A549 (cell line): ENCODE measurements at regions not wholly inside any gene's neighbourhood (a gene's known extent, or its start where the extent isn't known, plus 50 kb on each side); places are given as distances from the start of the nearest gene placed in this dataset.

Source experiments
- ATAC-seq, 2 experiments: fragments of 200-7000 bp in 1 of 2; fragments of >200 bp in 1 of 2; cut with Nextera tagmentation in 1 of 2; cut with Tn5 transposase in 1 of 2; 3 replicates each; pipeline versions ENCODE4 v1.8.0 to v1.9.1; 2018 to 2020; ENCODE audit warnings: mild to moderate bottlenecking in 1 of 2, moderate library complexity in 1 of 2
- CTCF ChIA-PET: fragments of 300-600 bp; sonication (Branson Sonifier 250); formaldehyde crosslinking; extraction: SDS; loops from one replicate; lab custom pipeline; 2021; ENCODE audit warnings: antibody characterized with exemption, inconsistent platforms; lab: Yijun Ruan, JAX
- POLR2A ChIA-PET: fragments of 350-600 bp; formaldehyde crosslinking; extraction: SDS; loops from one replicate; lab custom pipeline; 2021; ENCODE audit warnings: antibody characterized with exemption, inconsistent platforms; lab: Yijun Ruan, JAX
- DNase-seq, 2 experiments: peaks; one replicate each; pipeline versions ENCODE4 v3.0.0 to v3.0.0-alpha.2; 2011 to 2016; ENCODE audit warnings: low read depth in 1 of 2, low spot score in 1 of 2
- FAIRE-seq: peaks from 2 replicates; lab custom pipeline; 2011; peaks lifted over from hg19 to GRCh38; lab: Jason Lieb, UNC
- H3K27ac ChIP-seq, 2 experiments: fragments of >200 bp; sonication (Bioruptor Twin); formaldehyde crosslinking; 3 replicates each; pipeline ENCODE4 v1.5.1; 2016 to 2017
- H3K4me1 ChIP-seq: fragments of >200 bp; sonication (Bioruptor Twin); formaldehyde crosslinking; 3 replicates; pipeline ENCODE4 v1.6.1; 2016
- H3K4me2 ChIP-seq: fragments of >200 bp; sonication (Bioruptor Twin); formaldehyde crosslinking; 3 replicates; pipeline ENCODE4 v1.6.1; 2016
- H3K4me3 ChIP-seq: fragments of >200 bp; sonication (Bioruptor Twin); formaldehyde crosslinking; 3 replicates; pipeline ENCODE4 v1.5.1; 2016
- H3K9me3 ChIP-seq: fragments of >200 bp; sonication (Bioruptor Twin); formaldehyde crosslinking; 3 replicates; pipeline ENCODE4 v1.6.1; 2016
- BCL3 ChIP-seq: fragments of >200 bp; sonication (Bioruptor Twin); formaldehyde crosslinking; IDR thresholded peaks from 3 replicates; pipeline ENCODE4 v1.6.1; 2016
- CBX2 ChIP-seq: fragments of 200-600 bp; sonication (generic); IDR thresholded peaks from 2 replicates; pipeline ENCODE4 v1.6.1; 2016; ENCODE audit warnings: low read depth, mild to moderate bottlenecking, borderline replicate concordance
- E2F6 ChIP-seq: IDR thresholded peaks from 2 replicates; pipeline ENCODE4 v1.6.1; 2012; ENCODE audit warnings: low read depth, borderline replicate concordance
- EHF ChIP-seq: fragments of 250-450 bp; sonication (Bioruptor Pico); IDR thresholded peaks from 2 replicates; pipeline ENCODE4 v1.5.0; 2020; ENCODE audit warnings: mild to moderate bottlenecking
- EP300 ChIP-seq, 2 experiments: fragments of >200 bp; sonication (Bioruptor Twin); formaldehyde crosslinking; IDR thresholded peaks; 2 replicates in 1 of 2; 3 replicates in 1 of 2; pipeline ENCODE4 v1.6.1; 2016 to 2017
- FOSB ChIP-seq: fragments of 250-450 bp; sonication (Bioruptor Pico); IDR thresholded peaks from 2 replicates; pipeline ENCODE4 v1.5.0; 2020; ENCODE audit warnings: mild to moderate bottlenecking, moderate library complexity
- FOSL2 ChIP-seq, 2 experiments: fragments of 450-650 bp in 1 of 2; fragments of >200 bp in 1 of 2; sonication (Bioruptor Twin) in 1 of 2; formaldehyde crosslinking; IDR thresholded peaks; 2 replicates each; pipeline versions ENCODE4 v1.5.0 to v1.6.1; 2016 to 2020; ENCODE audit warnings: mild to moderate bottlenecking in 1 of 2, moderate library complexity in 1 of 2
- FOXS1 ChIP-seq: fragments of 250-450 bp; sonication (Bioruptor Pico); IDR thresholded peaks from 2 replicates; pipeline ENCODE4 v1.5.0; 2020; ENCODE audit warnings: mild to moderate bottlenecking, moderate library complexity
- HMGXB4 ChIP-seq: fragments of 250-450 bp; sonication (Bioruptor Pico); IDR thresholded peaks from 2 replicates; pipeline ENCODE4 v1.5.0; 2021; ENCODE audit warnings: mild to moderate bottlenecking, moderate library complexity, borderline replicate concordance
- HOXB5 ChIP-seq: fragments of 250-450 bp; sonication (Bioruptor Pico); IDR thresholded peaks from 2 replicates; pipeline ENCODE4 v1.5.0; 2020; ENCODE audit warnings: mild to moderate bottlenecking, moderate library complexity
- JUNB ChIP-seq: fragments of >200 bp; sonication (Bioruptor Twin); formaldehyde crosslinking; IDR thresholded peaks from 2 replicates; pipeline ENCODE4 v1.6.1; 2016
- KDM1A ChIP-seq: fragments of 200-600 bp; sonication (generic); IDR thresholded peaks from 2 replicates; pipeline ENCODE4 v1.6.1; 2016; ENCODE audit warnings: low read depth, mild to moderate bottlenecking
- MAFK ChIP-seq: fragments of 450-650 bp; IDR thresholded peaks from 2 replicates; pipeline ENCODE4 v1.6.1; 2014; ENCODE audit not compliant: partially characterized antibody
- NFE2L2 ChIP-seq: fragments of 150-350 bp; conservative IDR thresholded peaks from 2 replicates; pipeline ENCODE4 v1.6.1; 2014; ENCODE audit warnings: low read length
- NR3C1 ChIP-seq: fragments of >200 bp; sonication (Bioruptor Twin); formaldehyde crosslinking; IDR thresholded peaks from 3 replicates; pipeline ENCODE4 v1.6.1; 2017
- RAD21 ChIP-seq, 2 experiments: fragments of >200 bp in 1 of 2; sonication (Bioruptor Twin) in 1 of 2; formaldehyde crosslinking in 1 of 2; IDR thresholded peaks in 1 of 2; conservative IDR thresholded peaks in 1 of 2; 2 replicates in 1 of 2; 3 replicates in 1 of 2; pipeline ENCODE4 v1.6.1; 2012 to 2018; ENCODE audit warnings: inconsistent platforms in 1 of 2
- RFX5 ChIP-seq: fragments of 450-650 bp; IDR thresholded peaks from 2 replicates; pipeline ENCODE4 v1.7.1; 2014; ENCODE audit warnings: antibody characterized with exemption, mild to moderate bottlenecking, moderate library complexity
- RNF2 ChIP-seq: fragments of 200-600 bp; sonication (generic); IDR thresholded peaks from 2 replicates; pipeline ENCODE4 v1.6.1; 2016; ENCODE audit warnings: low read depth, mild to moderate bottlenecking, antibody characterized with exemption, moderate library complexity, borderline replicate concordance
- SMC3 ChIP-seq: fragments of >200 bp; sonication (Bioruptor Twin); formaldehyde crosslinking; IDR thresholded peaks from 3 replicates; pipeline ENCODE4 v1.6.1; 2018; ENCODE audit warnings: inconsistent platforms
- SREBF2 ChIP-seq: fragments of 450-650 bp; IDR thresholded peaks from 2 replicates; pipeline ENCODE4 v1.6.1; 2014; ENCODE audit warnings: mild to moderate bottlenecking, moderate library complexity
- USF2 ChIP-seq: fragments of 450-650 bp; IDR thresholded peaks from 2 replicates; pipeline ENCODE4 v1.6.1; 2014; ENCODE audit warnings: antibody characterized with exemption
- ZC3H11A ChIP-seq: fragments of 450-650 bp; IDR thresholded peaks from 2 replicates; pipeline ENCODE4 v1.6.1; 2014; ENCODE audit warnings: antibody characterized with exemption, mild to moderate bottlenecking
- ZNF302 ChIP-seq: fragments of 250-450 bp; sonication (Bioruptor Pico); IDR thresholded peaks from 2 replicates; pipeline ENCODE4 v1.9.0; 2021; ENCODE audit warnings: inconsistent platforms, mild to moderate bottlenecking, moderate library complexity
- ZSCAN20 ChIP-seq: fragments of 250-450 bp; sonication (Bioruptor Pico); IDR thresholded peaks from 2 replicates; pipeline ENCODE4 v1.8.0; 2022; ENCODE audit warnings: mild to moderate bottlenecking, moderate library complexity
- WGBS: methylation state at CpG from one replicate; pipeline ENCODE4 v1.1.6; 2017; ENCODE audit errors: missing lambda C conversion rate; 5-methylcytosine and 5-hydroxymethylcytosine counted together

GRCh38 chr5:20286512-20286911 lies 298.5 kb upstream of the CDH18 start:
- Histone ChIP-seq H3K4me1 (peaks cover 26% of the 10 kb centered on the region), H3K4me3 (no peak overlapping the region), H3K27ac (peak overlapping the region; percentile 57 to 73; a peak in 4 of 6 replicates), H3K9me3 (no peaks in the 10 kb centered on the region), H3K4me2 (peak overlapping the region; percentile 45)
- CTCF ChIA-PET: interaction anchor here (1.8 kb wide), 1 partner anchor 49 kb away, joined by 4 read pairs; no protein-coding TSS in a partner anchor
- peak; percentile 22 to 62 for DNase-seq
- peak; percentile 96 to 97 for ATAC-seq
- POLR2A ChIA-PET: interaction anchor here (1.4 kb wide), 1 partner anchor 10 kb away, joined by 8 read pairs; no protein-coding TSS in a partner anchor
- no peak for TF ChIP-seq NR3C1
- TF ChIP-seq MAFK: peak; percentile 95
- peak; percentile 71 for TF ChIP-seq NFE2L2
- no peak for TF ChIP-seq RFX5
- TF ChIP-seq ZC3H11A: no peak
- TF ChIP-seq KDM1A: no peak
- no peak for TF ChIP-seq SMC3
- TF ChIP-seq E2F6: no peak
- TF ChIP-seq RNF2: no peak
- no peak for TF ChIP-seq SREBF2
- no peak for TF ChIP-seq ZSCAN20 (CRISPR knock-in tag)
- TF ChIP-seq USF2: peak; percentile 42; the same call in 1 of the 2 replicates
- TF ChIP-seq FOXS1 (CRISPR knock-in tag): no peak
- no peak for TF ChIP-seq HMGXB4
- TF ChIP-seq RAD21 (conservative IDR thresholded peaks at IDR 0.05 in 1 of 2, IDR thresholded peaks at IDR 0.05 in 1 of 2): no peak
- TF ChIP-seq JUNB: no peak
- TF ChIP-seq FOSB (CRISPR knock-in tag): no peak
- TF ChIP-seq FOSL2 (IDR thresholded peaks at IDR 0.05): 0 out of 2 replicates have a peak, but pooled peaks have one; percentile 18
- TF ChIP-seq FOSL2 (CRISPR knock-in tag; IDR thresholded peaks at IDR 0.05): peak; percentile 65
- no peak for TF ChIP-seq ZNF302 (CRISPR knock-in tag)
- no peak for TF ChIP-seq HOXB5 (CRISPR knock-in tag)
- no peak for TF ChIP-seq BCL3
- TF ChIP-seq EP300 (IDR thresholded peaks at IDR 0.05): no peak
- no peak for TF ChIP-seq CBX2
- FAIRE-seq: peak; percentile 23

- Histone ChIP-seq H3K4me3 (no peak overlapping the region), H3K9me3 (peaks cover 6% of the 10 kb centered on the region; the same call in 2 of the 3 replicates), H3K4me2 (peak overlapping the region; percentile 59), H3K4me1 (peaks cover 39% of the 10 kb centered on the region), H3K27ac (peak overlapping the region; percentile 94 to 99)
- WGBS: 78% methylated on average over 5 of the region's 5 CpGs
- POLR2A ChIA-PET: interaction anchor here (1.6 kb wide), 1 partner anchor 10 kb away, joined by 8 read pairs; no protein-coding TSS in a partner anchor
- CTCF ChIA-PET: no interaction called here
- peak in 1 of 2 experiments; percentile 4; a peak in 1 of 6 replicates for ATAC-seq
- no peak for TF ChIP-seq EHF (CRISPR knock-in tag)
- no peak for TF ChIP-seq FOXS1 (CRISPR knock-in tag)
- no peak for TF ChIP-seq ZNF302 (CRISPR knock-in tag)
- peak; percentile 2; the same call in 1 of the 2 replicates for TF ChIP-seq HOXB5 (CRISPR knock-in tag)
- no peak for DNase-seq
- no peak for FAIRE-seq
Observed at GRCh38 chr5:20276959-20277263, 288.9 kb upstream of the CDH18 start.
